ENCODE measurements at regions not wholly inside any gene's neighbourhood (a gene's known extent, or its start where the extent isn't known, plus 50 kb on each side); places are given as distances from the start of the nearest gene placed in this dataset.

GRCh38 chr3:176692199-176692965, 504.9 kb downstream of the TBL1XR1 start:
- Mint-ChIP-seq H3K4me1 (ENCODE audit: low read depth, unreplicated experiment) (peaks cover 5% of the 10 kb centered on the region), H3K36me3 (ENCODE audit: low read depth, unreplicated experiment) (no peaks in the 10 kb centered on the region), H3K4me3 (ENCODE audit: unreplicated experiment) (no peak overlapping the region), H3K27me3 (ENCODE audit: low read depth, unreplicated experiment) (no peaks in the 10 kb centered on the region), H3K27ac (ENCODE audit: unreplicated experiment) (no peak overlapping the region), H3K9me3 (ENCODE audit: unreplicated experiment) (no peaks in the 10 kb centered on the region)
- Histone ChIP-seq H3K4me1 (ENCODE audit: insufficient read depth, low read length) (no peaks in the 10 kb centered on the region), H3K4me3 (ENCODE audit: insufficient read depth, low read depth, low read length) (no peak overlapping the region), H3K79me2 (ENCODE audit: insufficient read depth, low read length) (no peaks in the 10 kb centered on the region), H4K20me1 (ENCODE audit: insufficient read depth, low read length) (no peaks in the 10 kb centered on the region), H3K36me3 (ENCODE audit: insufficient read depth, low read length) (no peaks in the 10 kb centered on the region), H3K9ac (ENCODE audit: low read length) (no peak overlapping the region), H3K4me2 (ENCODE audit: low read length) (no peak overlapping the region), H2AFZ (ENCODE audit: low read depth, low read length) (no peak overlapping the region), H3K9me3 (ENCODE audit: insufficient read depth, low read depth, low read length) (no peaks in the 10 kb centered on the region), H3K27ac (ENCODE audit: low read depth, low read length) (no peak overlapping the region), H3K27me3 (ENCODE audit: insufficient read depth, low read length) (no peaks in the 10 kb centered on the region)
- no peak for DNase-seq (ENCODE audit: low read depth)
- FAIRE-seq = no peak
- TF ChIP-seq CTCF (IDR thresholded peaks at IDR 0.05; ENCODE audit: insufficient read depth, low read depth, low read length) (no peak), EZH2 (IDR thresholded peaks at IDR 0.05; ENCODE audit: insufficient read depth, low read length) (no peak)

GRCh38 chr3:176690083-176690869, 507.0 kb downstream of the TBL1XR1 start:
- Mint-ChIP-seq H3K4me3 (ENCODE audit: unreplicated experiment) (no peak overlapping the region), H3K27ac (ENCODE audit: unreplicated experiment) (no peak overlapping the region), H3K4me1 (ENCODE audit: low read depth, unreplicated experiment) (peaks cover 5% of the 10 kb centered on the region), H3K9me3 (ENCODE audit: unreplicated experiment) (peaks cover 2% of the 10 kb centered on the region), H3K36me3 (ENCODE audit: low read depth, unreplicated experiment) (peaks cover 3% of the 10 kb centered on the region), H3K27me3 (ENCODE audit: low read depth, unreplicated experiment) (peaks cover 3% of the 10 kb centered on the region)
- no peak overlapping the region for H3K27ac ChIP-seq (ENCODE audit: low read depth, low read length)
- H3K4me1 ChIP-seq (ENCODE audit: insufficient read depth, low read length) = no peaks in the 10 kb centered on the region
- no peak overlapping the region for H3K4me3 ChIP-seq (ENCODE audit: insufficient read depth, low read depth, low read length)
- TF ChIP-seq EZH2 (IDR thresholded peaks at IDR 0.05; ENCODE audit: insufficient read depth, low read length) = no peak
- no peak for TF ChIP-seq CTCF (IDR thresholded peaks at IDR 0.05; ENCODE audit: insufficient read depth, low read depth, low read length)
- no peaks in the 10 kb centered on the region for H3K79me2 ChIP-seq (ENCODE audit: insufficient read depth, low read length)
- H3K9me3 ChIP-seq (ENCODE audit: insufficient read depth, low read depth, low read length) = no peaks in the 10 kb centered on the region
- no peak overlapping the region for H3K4me2 ChIP-seq (ENCODE audit: low read length)
- no peaks in the 10 kb centered on the region for H4K20me1 ChIP-seq (ENCODE audit: insufficient read depth, low read length)
- H3K27me3 ChIP-seq (ENCODE audit: insufficient read depth, low read length) = no peaks in the 10 kb centered on the region
- DNase-seq (ENCODE audit: low read depth) = no peak
- no peak overlapping the region for H3K9ac ChIP-seq (ENCODE audit: low read length)
- H3K36me3 ChIP-seq (ENCODE audit: insufficient read depth, low read length) = no peaks in the 10 kb centered on the region
- FAIRE-seq = no peak
- no peak overlapping the region for H2AFZ ChIP-seq (ENCODE audit: low read depth, low read length)

All from astrocyte (in vitro differentiated cells and primary cell).